Body of pancreas (tissue), 4 donors: ENCODE measurements at regions not wholly inside any gene's neighbourhood (a gene's known extent, or its start where the extent isn't known, plus 50 kb on each side); places are given as distances from the start of the nearest gene placed in this dataset.

Experiments
- ATAC-seq: fragments of 150-250 bp; one replicate; pipeline ENCODE4 v1.9.1; 2016
- DNase-seq, 4 donors: peaks; one replicate each; pipeline ENCODE4 v3.0.0-alpha.2; 2019
- H3K27ac ChIP-seq, 4 donors: fragments of 200-600 bp; sonication (generic); 1 replicate in 3 of 4; 2 replicates in 1 of 4; pipeline versions ENCODE4 v1.5.1 to v1.6.1; 2016 to 2019; ENCODE audit warnings: mild to moderate bottlenecking in 1 of 4, mixed read lengths in 1 of 4, moderate library complexity in 1 of 4
- H3K27me3 ChIP-seq, 2 donors: fragments of 200-600 bp; sonication (generic); one replicate each; pipeline ENCODE4 v1.6.0; 2016; ENCODE audit warnings: mild to moderate bottlenecking in 1 of 2
- H3K36me3 ChIP-seq, 2 donors: fragments of 200-600 bp; sonication (generic); replicated peaks in 1 of 2; 2 replicates each; pipeline ENCODE4 v1.5.1; 2016; ENCODE audit warnings: low read depth in 2 of 2; ENCODE audit not compliant: insufficient read depth in 1 of 2
- H3K4me1 ChIP-seq: fragments of 200-600 bp; sonication (generic); one replicate; pipeline ENCODE4 v1.6.0; 2016
- H3K4me3 ChIP-seq, 2 donors: fragments of 200-600 bp; sonication (generic); 1 replicate in 1 of 2; 2 replicates in 1 of 2; pipeline ENCODE4 v1.5.1; 2016 to 2019
- H3K9me3 ChIP-seq, 3 donors: fragments of 200-600 bp; sonication (generic); 1 replicate in 2 of 3; 2 replicates in 1 of 3; pipeline ENCODE4 v1.5.1; 2016
- POLR2A ChIP-seq, 3 donors: fragments of 450-650 bp; IDR thresholded peaks; one replicate each; pipeline ENCODE4 v1.6.1; 2016; ENCODE audit warnings: antibody characterized with exemption in 3 of 3, mild to moderate bottlenecking in 2 of 3
- WGBS, 2 donors: methylation state at CpG; one replicate each; pipeline ENCODE4 v1.1.5; 2017; 5-methylcytosine and 5-hydroxymethylcytosine counted together
- intact Hi-C: fragments of 100-400 bp; cut with DNase I; formaldehyde crosslinking; loops from one replicate; pipeline ENCODE4 v1.15.1; 2023
- TF ChIP-seq, protein P1 (sequence below), 7 experiments: fragments of 450-650 bp in 4 of 7; fragments of 200-600 bp in 3 of 7; sonication (generic) in 3 of 7; IDR thresholded peaks; one replicate each; pipeline ENCODE4 v1.5.1; 2016 to 2019; ENCODE audit warnings: antibody characterized with exemption in 7 of 7

DNA sequence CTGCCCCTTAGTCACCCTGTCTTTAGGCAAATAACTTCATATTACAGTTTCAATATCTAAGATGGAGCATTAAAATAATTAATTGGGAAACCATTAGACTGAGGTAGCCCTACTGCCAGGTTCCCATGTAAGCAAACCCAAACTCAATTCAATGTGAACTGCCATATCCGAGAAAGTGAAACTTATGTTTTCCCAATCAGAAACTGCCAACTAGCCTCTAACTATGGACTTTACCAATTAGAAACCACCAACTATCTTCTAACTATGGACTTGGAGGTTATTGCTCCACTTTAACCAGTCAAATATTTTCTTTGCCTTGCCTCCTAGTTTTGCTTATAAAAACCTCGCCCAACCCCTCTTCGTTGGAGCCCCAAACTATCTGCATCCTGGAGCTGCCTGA is 218.5 kb downstream of the ENC1 start:
- Histone ChIP-seq H3K27ac (no peak overlapping the region), H3K27me3 (no peaks in the 10 kb centered on the region), H3K4me3 (no peak overlapping the region), H3K36me3 (no peaks in the 10 kb centered on the region), H3K9me3 (no peaks in the 10 kb centered on the region), H3K4me1 (peaks cover 11% of the 10 kb centered on the region)
- 78 to 97% methylated on average over 3 of the region's 3 CpGs for WGBS, 2 donors
- ATAC-seq: no peak
- intact Hi-C loops: no loop called here
- no peak for DNase-seq
- TF ChIP-seq, protein P1, sequence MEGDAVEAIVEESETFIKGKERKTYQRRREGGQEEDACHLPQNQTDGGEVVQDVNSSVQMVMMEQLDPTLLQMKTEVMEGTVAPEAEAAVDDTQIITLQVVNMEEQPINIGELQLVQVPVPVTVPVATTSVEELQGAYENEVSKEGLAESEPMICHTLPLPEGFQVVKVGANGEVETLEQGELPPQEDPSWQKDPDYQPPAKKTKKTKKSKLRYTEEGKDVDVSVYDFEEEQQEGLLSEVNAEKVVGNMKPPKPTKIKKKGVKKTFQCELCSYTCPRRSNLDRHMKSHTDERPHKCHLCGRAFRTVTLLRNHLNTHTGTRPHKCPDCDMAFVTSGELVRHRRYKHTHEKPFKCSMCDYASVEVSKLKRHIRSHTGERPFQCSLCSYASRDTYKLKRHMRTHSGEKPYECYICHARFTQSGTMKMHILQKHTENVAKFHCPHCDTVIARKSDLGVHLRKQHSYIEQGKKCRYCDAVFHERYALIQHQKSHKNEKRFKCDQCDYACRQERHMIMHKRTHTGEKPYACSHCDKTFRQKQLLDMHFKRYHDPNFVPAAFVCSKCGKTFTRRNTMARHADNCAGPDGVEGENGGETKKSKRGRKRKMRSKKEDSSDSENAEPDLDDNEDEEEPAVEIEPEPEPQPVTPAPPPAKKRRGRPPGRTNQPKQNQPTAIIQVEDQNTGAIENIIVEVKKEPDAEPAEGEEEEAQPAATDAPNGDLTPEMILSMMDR (IDR thresholded peaks at IDR 0.05): no peak
- no peak for TF ChIP-seq POLR2A (IDR thresholded peaks at IDR 0.05)

DNA sequence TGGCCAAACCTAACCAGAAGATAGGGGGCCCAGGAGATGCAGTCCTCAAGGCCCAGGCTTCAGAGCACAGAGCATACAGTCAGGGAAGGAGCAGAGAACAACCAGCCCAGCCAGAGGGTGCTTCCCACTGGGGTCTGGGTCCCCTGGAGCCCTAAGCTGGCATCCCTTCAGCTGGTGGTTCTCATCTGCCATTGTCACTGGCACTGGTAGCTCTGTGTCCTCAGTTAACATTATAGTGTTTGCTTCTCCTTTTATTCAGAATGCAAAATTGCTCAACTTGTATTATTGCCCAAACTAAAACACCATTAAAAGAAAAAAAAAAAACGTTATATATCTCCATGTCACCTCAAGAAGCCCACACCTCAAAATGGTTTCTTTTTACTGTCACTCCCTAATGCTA is 219.2 kb downstream of the ENC1 start:
- Histone ChIP-seq H3K27ac (no peak overlapping the region), H3K4me1 (peaks cover 11% of the 10 kb centered on the region), H3K4me3 (no peak overlapping the region), H3K9me3 (no peaks in the 10 kb centered on the region), H3K36me3 (no peaks in the 10 kb centered on the region), H3K27me3 (no peaks in the 10 kb centered on the region)
- intact Hi-C loops: no loop called here
- DNase-seq (no peak), ATAC-seq (no peak)
- TF ChIP-seq, protein P1 (IDR thresholded peaks at IDR 0.05): no peak
- WGBS, 2 donors: 30 to 38% methylated on average over 1 of the region's 1 CpG

DNA sequence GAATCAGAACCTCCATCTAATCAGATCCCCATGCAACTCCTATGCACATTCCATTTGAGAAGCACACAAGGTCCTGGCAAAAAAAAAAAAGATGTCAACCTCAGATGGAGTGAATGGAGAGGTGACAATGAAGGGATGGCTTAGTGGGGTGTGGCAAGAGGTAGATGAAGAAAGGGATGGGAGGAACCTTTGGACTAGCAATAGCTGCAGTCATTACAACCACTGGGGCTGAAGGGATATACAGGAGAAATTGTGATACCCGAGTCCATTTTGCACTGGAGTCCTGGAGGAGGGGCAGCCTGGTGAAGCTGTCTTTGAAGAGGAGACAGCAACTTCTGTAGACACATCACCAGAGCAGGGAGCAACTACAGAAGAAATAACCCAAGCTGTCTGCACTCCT is 219.6 kb downstream of the ENC1 start:
- no peaks in the 10 kb centered on the region for H3K36me3 ChIP-seq
- DNase-seq (no peak), ATAC-seq (no peak)
- TF ChIP-seq POLR2A (IDR thresholded peaks at IDR 0.05): no peak
- TF ChIP-seq, protein P1 (IDR thresholded peaks at IDR 0.05): no peak
- H3K27me3 ChIP-seq: no peaks in the 10 kb centered on the region
- H3K4me3 ChIP-seq: no peak overlapping the region
- no peaks in the 10 kb centered on the region for H3K9me3 ChIP-seq
- H3K4me1 ChIP-seq: peaks cover 11% of the 10 kb centered on the region
- 69 to 93% methylated on average over 1 of the region's 1 CpG for WGBS, 2 donors
- H3K27ac ChIP-seq: no peak overlapping the region
- intact Hi-C loops: no loop called here

DNA sequence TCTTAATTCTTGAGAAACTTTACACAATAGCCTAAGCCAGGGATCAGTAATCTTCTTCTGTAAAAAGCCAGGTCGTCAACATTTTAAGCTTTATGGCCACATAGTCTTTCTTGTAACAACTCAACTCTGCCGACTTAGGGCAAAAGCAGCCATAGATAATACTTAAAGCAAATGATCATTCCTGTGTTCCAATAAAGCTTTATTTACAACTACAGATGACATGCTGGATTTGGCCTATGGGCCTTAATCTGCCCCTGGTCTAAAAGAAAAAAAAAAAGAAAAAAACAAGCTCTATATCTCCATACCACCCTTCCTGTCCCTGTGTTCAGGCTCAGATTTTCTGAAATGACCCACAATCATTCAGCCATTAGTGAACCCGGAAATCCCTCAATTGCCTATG is 220.3 kb downstream of the ENC1 start:
- ATAC-seq (no peak), DNase-seq (no peak)
- no peak overlapping the region for H3K4me3 ChIP-seq
- H3K27me3 ChIP-seq: no peaks in the 10 kb centered on the region
- TF ChIP-seq POLR2A (IDR thresholded peaks at IDR 0.05): no peak
- TF ChIP-seq, protein P1 (IDR thresholded peaks at IDR 0.05): no peak
- 82 to 85% methylated on average over 3 of the region's 3 CpGs for WGBS, 2 donors
- intact Hi-C loops: no loop called here
- no peak overlapping the region for H3K27ac ChIP-seq
- no peaks in the 10 kb centered on the region for H3K9me3 ChIP-seq
- H3K36me3 ChIP-seq: no peaks in the 10 kb centered on the region
- peaks cover 11% of the 10 kb centered on the region for H3K4me1 ChIP-seq

DNA sequence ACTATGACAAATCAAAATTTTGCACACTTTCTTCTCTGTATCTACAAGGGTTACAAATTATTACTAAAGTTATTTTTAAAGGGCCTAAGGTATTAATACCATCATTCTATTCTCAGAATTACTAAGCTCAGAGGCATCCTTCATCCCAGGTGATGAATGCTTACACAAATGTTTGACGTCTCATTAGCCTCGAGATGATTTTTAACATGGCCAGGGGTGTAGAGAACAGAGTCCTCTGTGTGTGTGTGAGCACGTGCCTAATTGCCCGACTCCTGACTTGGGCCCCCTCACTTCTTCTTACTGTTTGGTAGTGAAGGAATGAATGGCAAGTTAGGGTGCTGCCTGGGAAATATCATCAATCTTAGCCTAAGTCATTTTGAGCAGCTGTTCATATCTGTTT is 221.1 kb downstream of the ENC1 start:
- intact Hi-C loops: no loop called here
- TF ChIP-seq, protein P1 (IDR thresholded peaks at IDR 0.05): no peak
- no peak for TF ChIP-seq POLR2A (IDR thresholded peaks at IDR 0.05)
- H3K9me3 ChIP-seq: no peaks in the 10 kb centered on the region
- DNase-seq: no peak
- no peaks in the 10 kb centered on the region for H3K27me3 ChIP-seq
- H3K36me3 ChIP-seq: no peaks in the 10 kb centered on the region
- no peak for ATAC-seq
- H3K27ac ChIP-seq: no peak overlapping the region
- no peak overlapping the region for H3K4me3 ChIP-seq
- H3K4me1 ChIP-seq: peaks cover 4% of the 10 kb centered on the region
- WGBS, 2 donors: 59 to 60% methylated on average over 4 of the region's 4 CpGs
